ENCODE measurements at regions not wholly inside any gene's neighbourhood (a gene's known extent, or its start where the extent isn't known, plus 50 kb on each side); places are given as distances from the start of the nearest gene placed in this dataset.

- TF ChIP-seq CTCF (IDR thresholded peaks at IDR 0.05) (no peak), POLR2A (IDR thresholded peaks at IDR 0.05) (no peak)
These were observed 132.6 kb downstream of the TEX36 start for GRCh38 chr10:125550362-125550761.

Measured in adrenal gland (tissue), 5 donors.